GM19324 (cell line): ENCODE measurements at regions not wholly inside any gene's neighbourhood (a gene's known extent, or its start where the extent isn't known, plus 50 kb on each side); places are given as distances from the start of the nearest gene placed in this dataset.

Source experiments
- ATAC-seq: cut with Tn5 transposase; IDR thresholded peaks from one replicate; pipeline ENCODE4 v1.9.1; 2021; ENCODE audit warnings: mild to moderate bottlenecking, moderate library complexity; ENCODE audit not compliant: unreplicated experiment, low FRiP score

GRCh38 chr18:39638224-39638623 is 2072.6 kb upstream of the CELF4 start:
- ATAC-seq: no peak

- ATAC-seq: no peak
These were observed 2071.3 kb upstream of the CELF4 start for GRCh38 chr18:39636931-39637330.

GRCh38 chr18:39635966-39636365 is 2070.4 kb upstream of the CELF4 start:
- ATAC-seq: no peak

DNA sequence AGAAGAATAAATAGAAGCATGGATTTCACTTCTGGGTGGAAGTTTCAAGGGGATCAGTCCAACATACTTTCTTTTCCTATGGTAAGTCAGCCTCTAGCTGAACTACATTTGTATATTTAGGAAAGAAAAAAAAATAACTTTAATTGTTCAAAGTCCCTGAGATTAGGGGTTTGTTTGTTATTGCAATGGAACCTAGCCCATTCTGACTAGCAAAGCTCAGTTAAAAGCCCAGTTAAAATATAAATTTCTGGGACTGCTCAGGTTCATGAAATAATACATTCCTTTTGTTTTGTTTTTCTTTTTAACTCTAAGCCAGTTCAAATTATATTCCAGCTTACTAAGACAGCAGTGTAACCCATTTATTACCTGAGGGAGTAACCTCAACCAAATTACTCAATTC is 2069.6 kb upstream of the CELF4 start:
- no peak for ATAC-seq

- no peak for ATAC-seq
These were observed 2062.3 kb upstream of the CELF4 start for GRCh38 chr18:39627936-39628335.

GRCh38 chr18:39624961-39625360 is 2059.4 kb upstream of the CELF4 start:
- no peak for ATAC-seq

GRCh38 chr18:39622431-39622830 is 2056.8 kb upstream of the CELF4 start:
- ATAC-seq: no peak

DNA sequence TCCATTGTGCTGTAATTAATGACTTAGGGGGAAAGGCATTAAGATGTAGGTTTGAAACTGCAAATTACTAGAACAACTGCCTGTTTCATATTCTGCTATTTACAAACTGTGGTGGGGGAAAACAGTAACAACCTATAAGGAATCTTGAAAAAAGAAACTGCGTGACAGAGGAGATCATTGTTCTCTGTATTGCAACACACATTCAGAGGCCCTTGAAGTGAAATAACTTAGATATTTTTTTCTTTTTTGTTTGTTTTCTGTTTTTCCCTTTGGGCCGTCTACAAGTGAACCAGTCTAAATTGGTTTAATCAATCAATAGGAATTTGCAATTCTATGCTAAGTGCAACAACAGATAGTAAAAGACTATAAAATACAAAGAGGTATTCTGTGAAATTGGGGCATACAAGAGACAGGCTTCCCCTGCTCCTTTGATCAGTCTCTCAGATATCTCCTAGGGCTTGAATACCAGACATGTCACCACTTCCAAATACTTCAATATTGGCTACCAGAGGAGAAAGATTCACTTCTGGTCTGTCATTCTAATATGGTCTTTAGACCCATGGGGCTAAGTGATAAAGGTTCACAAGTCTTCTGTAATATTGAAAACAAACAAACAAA is 2055.1 kb upstream of the CELF4 start:
- ATAC-seq: no peak

GRCh38 chr18:39618265-39619003 is 2052.8 kb upstream of the CELF4 start:
- no peak for ATAC-seq

GRCh38 chr18:39611381-39612100 is 2045.9 kb upstream of the CELF4 start:
- ATAC-seq: no peak

DNA sequence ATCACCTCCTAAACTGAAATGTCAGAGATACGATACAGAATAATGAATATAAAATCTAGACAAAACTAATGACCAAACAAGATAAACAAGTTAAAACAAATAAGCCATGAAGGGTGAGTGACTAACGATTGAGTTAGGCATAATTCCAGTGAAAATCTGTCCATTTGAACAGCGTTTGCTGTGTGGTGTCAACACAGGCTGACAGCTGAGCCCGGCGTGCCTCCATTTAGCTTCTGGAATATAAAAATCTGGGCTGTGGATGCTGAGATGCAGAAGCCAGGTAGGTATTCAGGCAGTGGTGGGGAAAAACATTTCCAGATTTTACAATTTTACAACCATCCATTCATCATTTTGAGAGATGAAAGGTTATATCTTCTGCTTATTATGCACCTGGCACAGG is 2041.4 kb upstream of the CELF4 start:
- ATAC-seq: no peak

DNA sequence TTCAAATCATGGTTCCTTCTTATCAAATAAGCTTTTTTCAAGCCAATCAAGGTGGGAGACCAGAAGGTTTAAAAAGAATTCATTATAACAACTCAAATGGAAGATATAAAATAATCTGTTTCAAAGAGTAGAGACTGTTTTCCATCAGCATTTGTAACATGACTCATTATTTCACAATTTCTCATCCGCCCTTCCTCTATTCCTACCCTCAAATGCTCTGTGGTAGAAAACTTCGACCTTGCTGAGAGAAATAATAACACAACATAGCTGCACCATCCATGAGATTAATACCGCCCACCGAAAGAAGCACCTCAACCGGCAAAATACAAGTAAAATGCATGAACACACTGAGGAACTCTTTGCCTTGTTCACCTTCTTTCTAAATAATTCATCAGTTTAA is 2039.2 kb upstream of the CELF4 start:
- ATAC-seq: no peak

DNA sequence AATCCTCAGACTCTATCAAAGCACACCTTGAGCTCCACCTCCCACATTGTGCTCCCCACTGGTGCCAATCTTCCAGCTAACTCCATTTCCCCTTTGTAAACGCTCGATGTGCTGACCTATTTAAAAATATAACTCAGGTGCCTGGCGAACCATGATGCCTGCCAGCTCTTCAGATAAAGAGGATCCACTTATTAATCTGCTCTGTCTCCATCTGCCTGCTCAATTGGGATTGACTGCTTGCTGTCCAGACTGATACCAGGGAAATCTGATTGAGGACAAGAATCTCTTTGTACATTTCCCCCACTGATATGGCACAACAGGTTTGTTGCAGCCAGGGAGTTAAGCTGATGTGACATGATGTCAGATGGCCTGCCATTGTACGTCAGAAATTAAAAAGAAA is 2036.5 kb upstream of the CELF4 start:
- ATAC-seq: no peak

DNA sequence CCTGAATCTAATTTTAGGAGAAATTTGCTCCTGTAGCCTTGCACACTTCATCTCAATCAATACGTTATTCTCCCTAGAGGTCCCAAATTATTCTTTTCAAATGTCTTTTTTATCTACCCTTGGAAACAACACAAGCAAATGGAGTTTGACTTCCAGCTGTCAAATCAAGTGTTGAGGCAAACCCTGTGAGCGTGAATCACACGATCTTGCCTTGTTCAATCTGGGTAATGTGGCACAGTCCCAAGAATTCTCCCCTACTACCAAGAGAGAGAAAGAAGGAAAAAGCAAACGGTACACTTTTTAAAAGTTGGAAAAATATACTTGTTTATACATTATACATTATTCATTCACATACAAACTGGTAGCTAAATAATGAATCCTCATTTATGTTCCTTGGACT is 2035.3 kb upstream of the CELF4 start:
- no peak for ATAC-seq

- ATAC-seq: no peak
These were observed 2033.7 kb upstream of the CELF4 start for GRCh38 chr18:39599251-39599650.

- no peak for ATAC-seq
These were observed 2031.3 kb upstream of the CELF4 start for GRCh38 chr18:39596891-39597290.

DNA sequence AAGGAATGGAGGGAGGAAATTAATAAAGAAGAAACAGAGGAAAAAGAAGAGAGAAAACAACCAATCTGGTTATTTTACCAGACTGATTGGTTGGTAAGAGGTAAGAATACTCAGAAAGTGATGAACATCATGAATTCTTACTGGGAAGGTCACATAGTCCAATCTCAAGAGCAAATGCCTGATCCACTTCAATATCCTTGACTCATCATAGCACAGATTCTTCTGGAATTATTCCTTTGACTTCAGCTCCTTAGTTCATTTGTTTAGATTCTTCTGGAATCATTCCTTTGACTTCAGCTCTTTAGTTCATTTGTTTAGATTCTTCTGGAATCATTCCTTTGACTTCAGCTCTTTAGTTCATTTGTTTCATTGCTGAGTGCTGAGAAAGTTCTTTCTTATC is 2030.6 kb upstream of the CELF4 start:
- no peak for ATAC-seq

GRCh38 chr18:39594206-39594605 is 2028.6 kb upstream of the CELF4 start:
- no peak for ATAC-seq

GRCh38 chr18:39591649-39592048 is 2026.1 kb upstream of the CELF4 start:
- no peak for ATAC-seq

DNA sequence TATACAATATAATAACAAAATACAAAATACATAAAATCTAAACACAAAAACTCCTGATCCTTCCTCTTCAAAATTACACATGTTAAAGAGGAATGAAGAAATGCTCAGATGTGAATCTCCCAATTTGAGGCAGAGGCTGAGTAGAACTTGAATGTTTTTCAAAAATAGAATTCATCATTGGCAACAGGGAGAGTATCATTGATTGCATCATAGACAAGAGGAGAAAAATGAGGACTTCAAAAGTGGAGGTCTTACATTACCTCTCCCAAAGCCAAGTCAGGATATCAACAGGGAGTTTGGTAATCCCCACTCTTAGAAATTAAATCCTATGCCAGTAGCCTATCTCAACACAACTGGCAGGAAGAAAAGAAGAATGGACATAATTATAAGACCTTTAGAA is 2023.9 kb upstream of the CELF4 start:
- ATAC-seq: no peak

DNA sequence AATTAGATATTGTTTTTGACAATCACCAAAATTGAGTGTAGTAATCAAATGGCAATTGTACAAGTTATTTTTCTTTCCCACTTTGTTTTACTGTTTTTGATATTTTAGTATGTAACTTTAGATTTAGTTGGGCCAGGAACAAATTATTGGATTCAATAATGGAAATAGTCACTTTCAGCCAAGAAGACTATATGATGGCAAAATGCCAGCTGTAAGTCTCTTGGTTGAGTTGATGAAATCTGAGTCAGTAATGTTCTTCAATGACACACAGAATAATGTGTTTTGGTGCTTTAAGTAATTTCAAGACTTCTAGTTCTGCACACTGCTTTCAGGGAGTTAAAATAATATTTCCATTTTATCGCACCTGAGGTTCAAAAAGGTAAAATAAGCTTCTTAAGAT is 2022.0 kb upstream of the CELF4 start:
- ATAC-seq: no peak

GRCh38 chr18:39586741-39587140 is 2021.1 kb upstream of the CELF4 start:
- ATAC-seq: no peak
